Endothelial cell of hepatic sinusoid (primary cell): ENCODE measurements at regions not wholly inside any gene's neighbourhood (a gene's known extent, or its start where the extent isn't known, plus 50 kb on each side); places are given as distances from the start of the nearest gene placed in this dataset.
"Not testable (repeated sequence)": the region's sequence is repeated elsewhere in the genome, so short reads cannot be mapped to it uniquely, and the experiment has no call there.

Source experiments
- in situ Hi-C: cut with HindIII; loops from 2 replicates; pipeline ENCODE4 v1.10.0; 2017; ENCODE audit warnings: low sequenced_read_pairs

GRCh38 chr2:16053437-16054257 is 113.3 kb downstream of the MYCN start:
- in situ Hi-C loops = no loop called here

GRCh38 chr2:16052571-16053052 is 112.3 kb downstream of the MYCN start:
- in situ Hi-C loops = not testable (repeated sequence)

GRCh38 chr2:16051841-16052564 is 111.7 kb downstream of the MYCN start:
- in situ Hi-C loops = no loop called here

- in situ Hi-C loops = no loop called here
Observed at GRCh38 chr2:16050908-16051489, 110.6 kb downstream of the MYCN start.

- in situ Hi-C loops = no loop called here
Observed at GRCh38 chr2:16050261-16050907, 110.0 kb downstream of the MYCN start.

- in situ Hi-C loops = no loop called here
Observed at GRCh38 chr2:16049406-16049805, 109.1 kb downstream of the MYCN start.

- in situ Hi-C loops = no loop called here
Observed at GRCh38 chr2:16048466-16048865, 108.1 kb downstream of the MYCN start.

GRCh38 chr2:16047701-16048100 is 107.4 kb downstream of the MYCN start:
- in situ Hi-C loops = no loop called here

- in situ Hi-C loops = no loop called here
Observed at GRCh38 chr2:16046649-16047048, 106.3 kb downstream of the MYCN start.

- in situ Hi-C loops = no loop called here
Observed at GRCh38 chr2:16045653-16046352, 105.5 kb downstream of the MYCN start.

- in situ Hi-C loops = no loop called here
Observed at GRCh38 chr2:16044946-16045456, 104.7 kb downstream of the MYCN start.

- in situ Hi-C loops = no loop called here
Observed at GRCh38 chr2:16043627-16044026, 103.3 kb downstream of the MYCN start.

GRCh38 chr2:16043192-16043591 is 102.8 kb downstream of the MYCN start:
- in situ Hi-C loops = no loop called here

- in situ Hi-C loops = no loop called here
Observed at GRCh38 chr2:16042201-16042700, 101.9 kb downstream of the MYCN start.

GRCh38 chr2:16040271-16041010 is 100.1 kb downstream of the MYCN start:
- in situ Hi-C loops = no loop called here

GRCh38 chr2:16039823-16040222 is 99.5 kb downstream of the MYCN start:
- in situ Hi-C loops = no loop called here

- in situ Hi-C loops = no loop called here
Observed at GRCh38 chr2:16039055-16039454, 98.7 kb downstream of the MYCN start.

GRCh38 chr2:16038621-16039020 is 98.3 kb downstream of the MYCN start:
- in situ Hi-C loops = no loop called here

- in situ Hi-C loops = no loop called here
Observed at GRCh38 chr2:16037808-16038457, 97.6 kb downstream of the MYCN start.
